Hematopoietic multipotent progenitor cell (in vitro differentiated cells): ENCODE measurements at regions not wholly inside any gene's neighbourhood (a gene's known extent, or its start where the extent isn't known, plus 50 kb on each side); places are given as distances from the start of the nearest gene placed in this dataset.

ENCODE experiments used
- DNase-seq, 3 donors: peaks; one replicate each; pipeline ENCODE4 v3.0.0-alpha.2; 2011 to 2015; ENCODE audit warnings: low read depth in 2 of 3, low spot score in 2 of 3

- DNase-seq, result no peak
Measured at GRCh38 chr2:19465978-19466377, 107.6 kb upstream of the OSR1 start.

- no peak for DNase-seq
Measured at GRCh38 chr2:19462256-19462645, 103.8 kb upstream of the OSR1 start.

- no peak for DNase-seq
Measured at GRCh38 chr2:19461504-19462255, 103.3 kb upstream of the OSR1 start.

- DNase-seq, result no peak
Measured at GRCh38 chr2:19460761-19461160, 102.3 kb upstream of the OSR1 start.

- DNase-seq, result no peak
Measured at GRCh38 chr2:19458427-19459003, 100.1 kb upstream of the OSR1 start.

- DNase-seq, result no peak
Measured at GRCh38 chr2:19457809-19458208, 99.4 kb upstream of the OSR1 start.

- DNase-seq, result no peak
Measured at GRCh38 chr2:19456705-19457309, 98.4 kb upstream of the OSR1 start.

GRCh38 chr2:19454125-19454524 is 95.7 kb upstream of the OSR1 start:
- no peak for DNase-seq

GRCh38 chr2:19442731-19443130 is 84.3 kb upstream of the OSR1 start:
- no peak for DNase-seq

- DNase-seq, result no peak
Measured at GRCh38 chr2:19439081-19439480, 80.7 kb upstream of the OSR1 start.

- no peak for DNase-seq
Measured at GRCh38 chr2:19435815-19436214, 77.4 kb upstream of the OSR1 start.

GRCh38 chr2:19434413-19434812 is 76.0 kb upstream of the OSR1 start:
- no peak for DNase-seq

GRCh38 chr2:19426941-19427340 is 68.5 kb upstream of the OSR1 start:
- DNase-seq, result no peak

GRCh38 chr2:19426144-19426543 is 67.7 kb upstream of the OSR1 start:
- DNase-seq, result no peak

GRCh38 chr2:19425419-19425818 is 67.0 kb upstream of the OSR1 start:
- DNase-seq, result no peak

- no peak for DNase-seq
Measured at GRCh38 chr2:19419211-19419880, 60.9 kb upstream of the OSR1 start.

GRCh38 chr2:19416784-19417684 is 58.6 kb upstream of the OSR1 start:
- no peak for DNase-seq

- no peak for DNase-seq
Measured at GRCh38 chr2:19416083-19416482, 57.7 kb upstream of the OSR1 start.

GRCh38 chr2:19409046-19409445 is 50.6 kb upstream of the OSR1 start:
- no peak for DNase-seq

GRCh38 chr2:19408592-19408991 is 50.2 kb upstream of the OSR1 start:
- DNase-seq, result no peak
